ENCODE measurements at regions not wholly inside any gene's neighbourhood (a gene's known extent, or its start where the extent isn't known, plus 50 kb on each side); places are given as distances from the start of the nearest gene placed in this dataset.
A peak's percentile ranks its signal among the peaks of the same experiment; 100 is the strongest.
"Not testable (repeated sequence)": the region's sequence is repeated elsewhere in the genome, so short reads cannot be mapped to it uniquely, and the experiment has no call there.

GRCh38 chr1:232859216-232859615, 54.0 kb downstream of the MAP10 start:
- DNase-seq (ENCODE audit: low read depth in 4 of 4, low spot score in 2 of 4), result no peak

GRCh38 chr1:232861107-232861506, 55.9 kb downstream of the MAP10 start:
- no peak for DNase-seq (ENCODE audit: low read depth in 4 of 4, low spot score in 2 of 4)

- no peak for DNase-seq (ENCODE audit: low read depth in 4 of 4, low spot score in 2 of 4)
Observed at GRCh38 chr1:232863544-232864275, 58.5 kb downstream of the MAP10 start.

- DNase-seq (ENCODE audit: low read depth in 4 of 4, low spot score in 2 of 4), result no peak
Observed at GRCh38 chr1:232865102-232865931, 60.1 kb downstream of the MAP10 start.

GRCh38 chr1:232868793-232869491, 63.7 kb downstream of the MAP10 start:
- no peak for DNase-seq (ENCODE audit: low read depth in 4 of 4, low spot score in 2 of 4)

GRCh38 chr1:232871291-232871969, 66.2 kb downstream of the MAP10 start:
- DNase-seq (ENCODE audit: low read depth in 4 of 4, low spot score in 2 of 4), result not testable (repeated sequence)

- no peak for DNase-seq (ENCODE audit: low read depth in 4 of 4, low spot score in 2 of 4)
Observed at GRCh38 chr1:232872284-232872683, 67.1 kb downstream of the MAP10 start.

GRCh38 chr1:232872738-232873137, 67.5 kb downstream of the MAP10 start:
- DNase-seq (ENCODE audit: low read depth in 4 of 4, low spot score in 2 of 4), result no peak

- DNase-seq (ENCODE audit: low read depth in 4 of 4, low spot score in 2 of 4), result no peak
Observed at GRCh38 chr1:232873412-232873811, 68.2 kb downstream of the MAP10 start.

- DNase-seq (ENCODE audit: low read depth in 4 of 4, low spot score in 2 of 4), result no peak
Observed at GRCh38 chr1:232873931-232874330, 68.7 kb downstream of the MAP10 start.

- DNase-seq (ENCODE audit: low read depth in 4 of 4, low spot score in 2 of 4), result no peak
Observed at GRCh38 chr1:232875536-232875935, 70.3 kb downstream of the MAP10 start.

- no peak for DNase-seq (ENCODE audit: low read depth in 4 of 4, low spot score in 2 of 4)
Observed at GRCh38 chr1:232876506-232877364, 71.5 kb downstream of the MAP10 start.

GRCh38 chr1:232877365-232878028, 72.3 kb downstream of the MAP10 start:
- no peak for DNase-seq (ENCODE audit: low read depth in 4 of 4, low spot score in 2 of 4)

GRCh38 chr1:232878086-232878485, 72.3 kb upstream of the NTPCR start:
- peak in 2 of 4 donors; percentile 69 to 77 for DNase-seq (ENCODE audit: low read depth in 4 of 4, low spot score in 2 of 4)

- DNase-seq (ENCODE audit: low read depth in 4 of 4, low spot score in 2 of 4), result no peak
Observed at GRCh38 chr1:232880354-232880753, 70.1 kb upstream of the NTPCR start.

GRCh38 chr1:232883992-232884661, 66.3 kb upstream of the NTPCR start:
- no peak for DNase-seq (ENCODE audit: low read depth in 4 of 4, low spot score in 2 of 4)

GRCh38 chr1:232886271-232886670, 64.1 kb upstream of the NTPCR start:
- DNase-seq (ENCODE audit: low read depth in 4 of 4, low spot score in 2 of 4), result no peak

- DNase-seq (ENCODE audit: low read depth in 4 of 4, low spot score in 2 of 4), result no peak
Observed at GRCh38 chr1:232890340-232890943, 60.0 kb upstream of the NTPCR start.

All from left renal cortex interstitium (tissue), 4 donors.